ACC112 (cell line): ENCODE measurements at regions not wholly inside any gene's neighbourhood (a gene's known extent, or its start where the extent isn't known, plus 50 kb on each side); places are given as distances from the start of the nearest gene placed in this dataset.
"Not testable (repeated sequence)": the region's sequence is repeated elsewhere in the genome, so short reads cannot be mapped to it uniquely, and the experiment has no call there.

Experiments
- H2AFZ ChIP-seq: fragments of 200-600 bp; sonication (generic); one replicate; pipeline ENCODE4 v1.6.0; 2017; ENCODE audit warnings: antibody characterized with exemption, low read length; ENCODE audit not compliant: unreplicated experiment
- H3K27ac ChIP-seq: fragments of 200-600 bp; sonication (generic); 2 replicates; pipeline ENCODE4 v1.5.1; 2014; ENCODE audit warnings: low read depth, mild to moderate bottlenecking, antibody characterized with exemption, low read length, moderate library complexity
- H3K27me3 ChIP-seq: fragments of 200-600 bp; sonication (generic); 2 replicates; pipeline ENCODE4 v1.6.1; 2014; ENCODE audit warnings: mild to moderate bottlenecking, antibody characterized with exemption, low read length, moderate library complexity, mixed read lengths; ENCODE audit not compliant: insufficient read depth
- H3K36me3 ChIP-seq: fragments of 200-600 bp; sonication (generic); 2 replicates; pipeline ENCODE4 v1.6.1; 2016; ENCODE audit warnings: mild to moderate bottlenecking, antibody characterized with exemption, low read length, moderate library complexity, mixed read lengths; ENCODE audit not compliant: insufficient read depth
- H3K4me1 ChIP-seq: fragments of 200-600 bp; sonication (generic); one replicate; pipeline ENCODE4 v1.6.1; 2016; ENCODE audit warnings: low read length, mixed read lengths; ENCODE audit not compliant: insufficient read depth, unreplicated experiment, control insufficient read depth
- H3K4me3 ChIP-seq: fragments of 200-600 bp; sonication (generic); 2 replicates; pipeline ENCODE4 v1.5.1; 2014; ENCODE audit warnings: mild to moderate bottlenecking, low read depth, low read length
- H3K79me2 ChIP-seq: fragments of 200-600 bp; sonication (generic); one replicate; pipeline ENCODE4 v1.6.0; 2016; ENCODE audit warnings: low read length; ENCODE audit not compliant: control insufficient read depth, unreplicated experiment, insufficient read depth

DNA sequence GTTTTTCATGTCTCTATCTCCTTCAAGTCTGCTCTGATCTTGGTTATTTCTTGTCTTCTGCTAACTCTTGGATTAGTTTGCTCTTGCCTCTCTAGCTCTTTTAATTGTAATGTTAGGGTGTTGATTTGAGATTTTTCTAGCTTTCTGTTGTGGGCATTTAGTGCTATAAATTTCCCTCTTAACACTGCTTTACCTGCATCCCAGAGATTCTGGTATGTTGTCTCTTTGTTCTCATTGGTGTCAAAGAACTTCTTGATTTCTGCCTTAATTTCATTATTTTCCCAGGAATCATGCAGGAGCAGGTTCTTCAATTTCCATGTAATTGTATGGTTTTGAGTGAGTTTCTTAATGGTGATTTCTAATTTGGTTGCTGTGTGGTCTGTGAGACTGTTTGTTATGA lies 128.5 kb upstream of the ZNF267 start:
- not testable (repeated sequence) for H3K79me2 ChIP-seq, H2AFZ ChIP-seq, H3K4me3 ChIP-seq, H3K4me1 ChIP-seq, H3K27me3 ChIP-seq, H3K27ac ChIP-seq
- peaks cover 13% of the 10 kb centered on the region; the same call in 1 of the 2 replicates for H3K36me3 ChIP-seq

DNA sequence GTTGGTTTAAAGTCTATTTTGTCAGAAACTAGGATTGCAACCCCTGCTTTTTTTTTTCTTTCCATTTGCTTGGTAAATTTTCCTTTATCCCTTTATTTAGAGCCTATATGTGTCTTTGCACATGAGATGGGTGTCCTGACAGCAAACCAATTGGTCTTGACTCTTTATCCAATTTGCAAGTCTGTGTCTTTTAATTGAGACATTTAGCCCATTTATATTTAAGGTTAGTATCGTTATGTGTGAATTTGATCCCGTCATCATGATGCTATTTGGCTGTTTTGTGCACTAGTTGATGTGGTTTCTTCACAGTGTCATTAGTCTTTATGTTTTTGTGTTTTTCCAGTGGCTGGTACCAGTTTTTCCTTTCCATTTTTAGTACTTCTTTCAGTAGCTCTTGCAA lies 127.7 kb upstream of the ZNF267 start:
- Histone ChIP-seq H3K27me3 (no peaks in the 10 kb centered on the region), H3K27ac (no peak overlapping the region), H3K36me3 (peaks cover 8% of the 10 kb centered on the region; the same call in 1 of the 2 replicates), H3K4me1 (no peaks in the 10 kb centered on the region), H2AFZ (no peak overlapping the region), H3K4me3 (no peak overlapping the region), H3K79me2 (no peaks in the 10 kb centered on the region)

DNA sequence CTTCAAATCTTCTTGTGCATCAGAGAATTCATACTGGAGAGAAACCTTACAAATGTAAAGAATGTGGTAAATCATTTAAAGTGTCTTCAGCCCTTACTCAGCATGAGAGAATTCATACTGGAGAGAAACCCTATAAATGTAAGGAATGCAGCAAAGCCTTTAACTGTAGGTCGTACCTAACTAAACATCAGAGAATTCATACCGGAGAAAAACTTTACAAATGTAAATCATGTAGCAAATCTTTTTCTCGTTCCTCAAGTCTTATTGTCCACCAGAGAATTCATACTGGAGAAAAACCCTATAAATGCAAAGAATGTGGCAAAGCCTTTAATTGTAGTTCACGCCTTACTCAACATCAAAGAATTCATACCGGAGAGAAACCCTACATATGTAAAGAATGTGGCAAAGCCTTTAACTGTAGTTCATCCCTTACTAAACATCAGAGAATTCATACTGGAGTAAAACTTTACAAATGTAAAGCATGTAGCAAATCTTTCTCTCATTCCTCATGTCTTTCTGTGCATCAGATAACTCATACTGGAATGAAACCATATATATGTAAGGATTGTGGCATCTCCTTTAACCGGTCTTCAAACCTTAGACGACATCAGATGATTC lies 118.5 kb upstream of the ZNF267 start:
- Histone ChIP-seq H3K4me3 (no peak overlapping the region), H3K36me3 (peaks cover 57% of the 10 kb centered on the region), H2AFZ (no peak overlapping the region), H3K27ac (no peak overlapping the region), H3K4me1 (no peaks in the 10 kb centered on the region), H3K27me3 (no peaks in the 10 kb centered on the region), H3K79me2 (peaks cover 4% of the 10 kb centered on the region)

DNA sequence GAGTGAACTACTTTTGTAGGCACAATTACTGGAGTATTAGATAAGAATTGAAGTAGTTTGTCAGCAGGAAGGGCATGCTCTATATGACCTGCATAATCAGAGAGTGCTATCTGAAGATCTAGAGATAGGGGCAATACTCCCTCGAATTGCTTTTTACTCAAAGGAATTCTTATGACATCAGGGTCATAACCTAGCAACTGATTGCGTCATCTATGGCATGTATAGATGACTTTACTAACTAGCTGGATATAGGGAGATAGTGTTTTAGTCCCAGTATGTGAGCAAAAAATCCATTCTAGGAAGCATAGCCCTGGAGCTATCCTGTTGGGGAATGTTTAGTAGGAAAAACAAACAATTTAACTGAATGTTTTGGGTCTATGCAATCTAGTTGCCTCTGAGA lies 109.5 kb upstream of the ZNF267 start:
- no peaks in the 10 kb centered on the region for H3K27me3 ChIP-seq
- no peaks in the 10 kb centered on the region for H3K36me3 ChIP-seq
- H3K27ac ChIP-seq = no peak overlapping the region
- H3K79me2 ChIP-seq = no peaks in the 10 kb centered on the region
- H2AFZ ChIP-seq = no peak overlapping the region
- H3K4me1 ChIP-seq = no peaks in the 10 kb centered on the region
- no peak overlapping the region for H3K4me3 ChIP-seq

DNA sequence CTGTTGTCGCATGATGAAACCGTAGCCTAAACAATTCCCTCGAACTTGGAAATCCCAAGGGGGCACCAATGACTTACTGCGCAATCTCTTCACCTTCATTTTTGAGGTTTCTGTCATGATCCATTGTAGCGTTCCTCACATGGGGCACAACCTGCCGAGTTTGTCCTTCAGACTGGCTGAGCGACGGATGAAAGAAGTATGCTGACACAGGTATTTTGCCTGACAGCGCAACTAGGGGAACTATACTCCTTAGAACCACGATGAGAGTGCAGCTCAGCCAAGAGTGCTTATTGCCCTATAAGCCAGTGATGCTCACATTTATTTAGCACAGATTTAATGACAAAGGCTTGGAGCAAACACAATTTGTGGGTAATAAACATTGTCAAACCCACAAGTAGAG lies 106.3 kb upstream of the ZNF267 start:
- no peaks in the 10 kb centered on the region for H3K27me3 ChIP-seq
- no peak overlapping the region for H2AFZ ChIP-seq
- no peaks in the 10 kb centered on the region for H3K79me2 ChIP-seq
- H3K4me1 ChIP-seq = no peaks in the 10 kb centered on the region
- no peaks in the 10 kb centered on the region for H3K36me3 ChIP-seq
- H3K27ac ChIP-seq = no peak overlapping the region
- no peak overlapping the region for H3K4me3 ChIP-seq

DNA sequence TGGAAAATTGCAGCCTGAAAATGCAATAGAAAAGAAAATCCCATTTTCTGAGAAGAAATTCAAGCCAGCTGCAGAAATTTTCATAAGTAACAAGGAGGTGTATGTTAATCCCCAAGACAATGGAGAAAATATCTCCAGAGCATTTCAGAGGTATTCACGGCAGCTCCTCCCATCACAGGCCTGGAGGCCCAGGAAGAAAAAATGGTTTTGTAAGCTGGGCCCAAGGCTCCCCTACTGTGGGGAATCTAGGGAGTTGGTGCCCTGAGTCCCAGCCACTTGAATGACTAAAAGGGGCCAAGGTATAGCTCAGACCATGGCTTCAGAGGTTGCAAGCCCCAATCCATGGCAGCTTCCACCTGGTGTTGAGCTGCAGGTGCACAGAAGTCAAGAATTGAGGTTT lies 93.3 kb upstream of the ZNF267 start:
- no peak overlapping the region for H2AFZ ChIP-seq
- no peaks in the 10 kb centered on the region for H3K27me3 ChIP-seq
- H3K4me1 ChIP-seq = no peaks in the 10 kb centered on the region
- no peaks in the 10 kb centered on the region for H3K36me3 ChIP-seq
- no peaks in the 10 kb centered on the region for H3K79me2 ChIP-seq
- H3K4me3 ChIP-seq = no peak overlapping the region
- no peak overlapping the region for H3K27ac ChIP-seq

DNA sequence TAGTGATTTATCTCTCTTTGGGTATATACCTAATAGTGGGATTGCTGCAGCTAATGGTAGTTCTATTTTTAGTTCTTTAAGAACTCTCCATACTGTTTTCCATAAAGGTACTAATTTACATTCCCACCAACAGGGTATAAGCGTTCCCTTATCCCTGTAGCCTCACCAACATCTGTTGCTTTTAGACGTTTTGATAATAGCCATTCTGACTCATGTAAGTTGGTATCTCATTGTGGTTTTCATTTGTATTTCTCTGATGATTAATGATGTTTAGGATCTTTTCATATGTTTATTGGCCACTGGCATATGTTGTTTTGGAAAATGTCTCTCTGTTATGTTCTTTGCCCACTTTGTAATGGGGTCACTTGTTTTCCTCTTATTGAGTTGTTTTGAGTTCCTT lies 88.5 kb upstream of the ZNF267 start:
- no peak overlapping the region for H2AFZ ChIP-seq
- H3K4me3 ChIP-seq = no peak overlapping the region
- H3K27me3 ChIP-seq = no peaks in the 10 kb centered on the region
- H3K4me1 ChIP-seq = no peaks in the 10 kb centered on the region
- no peak overlapping the region for H3K27ac ChIP-seq
- no peaks in the 10 kb centered on the region for H3K36me3 ChIP-seq
- H3K79me2 ChIP-seq = no peaks in the 10 kb centered on the region

DNA sequence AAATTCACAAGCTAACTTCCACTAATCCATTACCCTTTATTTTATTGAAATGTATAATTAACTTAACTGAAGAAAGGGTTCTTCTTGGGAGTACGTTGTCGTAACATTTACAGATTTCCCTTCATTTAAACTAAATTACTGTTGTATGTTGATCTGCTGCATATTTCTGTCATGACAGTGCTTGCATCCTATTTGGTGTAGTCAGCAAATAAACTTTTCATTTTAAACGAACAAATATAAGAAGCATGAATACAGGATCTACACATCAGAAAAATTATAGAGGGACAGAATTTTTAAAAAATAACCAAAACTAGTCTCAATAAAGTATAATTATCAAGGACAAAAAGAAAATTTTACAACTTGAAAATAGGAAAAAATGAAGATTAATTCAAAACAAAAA lies 66.5 kb upstream of the ZNF267 start:
- peaks cover 10% of the 10 kb centered on the region; the same call in 1 of the 2 replicates for H3K27me3 ChIP-seq
- H3K36me3 ChIP-seq = no peaks in the 10 kb centered on the region
- H3K4me1 ChIP-seq = no peaks in the 10 kb centered on the region
- no peak overlapping the region for H2AFZ ChIP-seq
- H3K27ac ChIP-seq = no peak overlapping the region
- no peaks in the 10 kb centered on the region for H3K79me2 ChIP-seq
- H3K4me3 ChIP-seq = no peak overlapping the region

DNA sequence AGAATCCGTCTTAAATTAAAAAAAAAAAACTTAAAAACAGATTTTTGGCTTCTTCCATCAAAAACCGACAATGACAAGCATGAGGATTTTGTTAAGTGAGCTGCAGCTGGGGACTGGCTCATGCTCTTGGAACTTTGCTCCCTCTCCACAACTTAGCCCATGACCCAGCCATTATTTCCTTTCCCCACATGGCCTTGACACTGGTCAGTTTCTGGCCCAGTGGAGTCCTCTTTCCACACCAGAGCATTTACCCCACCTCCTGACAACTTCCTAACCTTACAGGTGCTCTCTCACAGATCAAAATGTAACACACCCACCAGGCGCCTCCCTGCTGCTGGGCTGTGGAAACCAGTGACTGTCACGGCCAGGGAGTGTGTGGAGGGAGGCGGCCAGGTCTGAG lies 62.7 kb upstream of the ZNF267 start:
- Histone ChIP-seq H3K79me2 (no peaks in the 10 kb centered on the region), H3K27me3 (peaks cover 10% of the 10 kb centered on the region; the same call in 1 of the 2 replicates), H2AFZ (no peak overlapping the region), H3K4me3 (no peak overlapping the region), H3K27ac (no peak overlapping the region), H3K4me1 (no peaks in the 10 kb centered on the region), H3K36me3 (no peaks in the 10 kb centered on the region)

DNA sequence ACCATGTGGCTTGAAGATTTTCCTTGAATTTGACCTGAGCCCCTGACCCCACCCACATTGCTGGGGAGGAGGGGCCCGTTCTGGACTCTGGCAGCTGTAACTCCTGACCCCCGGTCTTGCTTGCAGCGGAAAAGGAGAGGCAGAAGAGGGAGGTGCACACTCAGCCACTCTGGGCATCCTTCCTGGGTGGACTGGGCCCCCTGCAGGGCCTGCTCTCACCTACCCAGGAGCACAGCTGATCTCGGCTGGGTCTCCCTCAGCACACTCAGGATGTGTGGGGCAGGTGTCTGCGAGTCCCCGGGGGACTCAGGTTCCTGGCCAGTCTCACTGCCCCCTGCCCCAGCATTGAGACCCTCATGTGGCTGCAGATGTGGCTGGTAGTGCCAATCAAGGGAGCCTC lies 57.5 kb upstream of the ZNF267 start:
- H3K36me3 ChIP-seq, H3K4me1 ChIP-seq, H2AFZ ChIP-seq, H3K27ac ChIP-seq, H3K79me2 ChIP-seq, H3K27me3 ChIP-seq, H3K4me3 ChIP-seq: not testable (repeated sequence)

DNA sequence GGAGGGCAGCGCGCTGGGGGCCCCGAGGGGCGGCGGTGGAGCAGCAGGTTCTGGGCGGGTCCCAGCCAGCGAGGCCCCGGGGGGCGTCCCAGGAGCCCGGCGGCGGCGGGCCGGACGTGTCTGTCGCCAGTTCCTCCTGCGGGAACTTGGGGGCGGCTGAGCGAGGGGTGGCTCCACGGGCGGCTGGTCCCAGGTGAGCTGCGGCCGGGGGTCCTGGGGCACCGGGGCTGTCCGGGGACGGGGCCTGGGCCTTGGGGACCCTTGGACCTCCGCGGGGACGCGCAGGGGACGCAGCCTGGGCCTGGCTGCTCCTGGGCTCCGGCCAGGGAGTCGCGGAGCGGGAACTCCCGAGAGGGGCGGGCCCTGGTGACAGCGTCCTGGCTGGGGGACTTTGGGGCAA lies 54.2 kb upstream of the ZNF267 start:
- Histone ChIP-seq H3K4me3 (no peak overlapping the region), H3K27me3 (0 out of 2 replicates have a peak, but pooled peaks cover 2% of the 10 kb centered on the region), H3K36me3 (no peaks in the 10 kb centered on the region), H3K27ac (no peak overlapping the region), H3K79me2 (no peaks in the 10 kb centered on the region), H3K4me1 (no peaks in the 10 kb centered on the region), H2AFZ (no peak overlapping the region)
